Adipocyte (in vitro differentiated cells): ENCODE measurements at regions not wholly inside any gene's neighbourhood (a gene's known extent, or its start where the extent isn't known, plus 50 kb on each side); places are given as distances from the start of the nearest gene placed in this dataset.

ENCODE experiments used
- DNase-seq: peaks from one replicate; pipeline ENCODE4 v3.0.0-alpha.2; 2015; ENCODE audit warnings: low read depth
- H3K27me3 ChIP-seq: replicated peaks from 2 replicates; pipeline ENCODE4 v1.7.0; 2013; ENCODE audit warnings: mild to moderate bottlenecking, low read length, moderate library complexity; ENCODE audit not compliant: control insufficient read depth, insufficient read depth
- H3K36me3 ChIP-seq: 2 replicates; pipeline ENCODE4 v1.7.0; 2013; ENCODE audit warnings: low read length, mild to moderate bottlenecking, moderate library complexity; ENCODE audit not compliant: control insufficient read depth, insufficient read depth, severe bottlenecking
- H3K4me1 ChIP-seq: 2 replicates; pipeline ENCODE4 v1.7.0; 2013; ENCODE audit warnings: mild to moderate bottlenecking, low read length, moderate library complexity; ENCODE audit not compliant: control insufficient read depth, insufficient read depth
- H3K4me3 ChIP-seq: 2 replicates; pipeline ENCODE4 v1.7.0; 2013; ENCODE audit warnings: mild to moderate bottlenecking, low read length, moderate library complexity
- H3K9ac ChIP-seq: 2 replicates; pipeline ENCODE4 v1.7.0; 2013; ENCODE audit warnings: mild to moderate bottlenecking, low read length, moderate library complexity
- H3K9me3 ChIP-seq: 2 replicates; pipeline ENCODE4 v1.7.0; 2013; ENCODE audit warnings: mild to moderate bottlenecking, low read length, moderate library complexity; ENCODE audit not compliant: control insufficient read depth

GRCh38 chr6:133165235-133165634 is 75.9 kb upstream of the EYA4 start:
- Histone ChIP-seq H3K36me3 (no peaks in the 10 kb centered on the region), H3K4me1 (no peaks in the 10 kb centered on the region), H3K4me3 (no peak overlapping the region), H3K9me3 (no peaks in the 10 kb centered on the region), H3K9ac (no peak overlapping the region), H3K27me3 (no peaks in the 10 kb centered on the region)
- no peak for DNase-seq

GRCh38 chr6:133166766-133167165 is 74.4 kb upstream of the EYA4 start:
- H3K4me3 ChIP-seq = no peak overlapping the region
- no peak for DNase-seq
- no peaks in the 10 kb centered on the region for H3K4me1 ChIP-seq
- no peak overlapping the region for H3K9ac ChIP-seq
- H3K27me3 ChIP-seq = no peaks in the 10 kb centered on the region
- H3K9me3 ChIP-seq = no peaks in the 10 kb centered on the region
- no peaks in the 10 kb centered on the region for H3K36me3 ChIP-seq

GRCh38 chr6:133169901-133170300 is 71.3 kb upstream of the EYA4 start:
- Histone ChIP-seq H3K36me3 (no peaks in the 10 kb centered on the region), H3K27me3 (no peaks in the 10 kb centered on the region), H3K4me1 (no peaks in the 10 kb centered on the region), H3K4me3 (no peak overlapping the region), H3K9me3 (no peaks in the 10 kb centered on the region), H3K9ac (no peak overlapping the region)
- no peak for DNase-seq

- H3K9me3 ChIP-seq = no peaks in the 10 kb centered on the region
- peak; percentile 19 for DNase-seq
These were observed 70.6 kb upstream of the EYA4 start for GRCh38 chr6:133170602-133171001.

GRCh38 chr6:133171989-133172604 is 69.1 kb upstream of the EYA4 start:
- DNase-seq = no peak
- no peaks in the 10 kb centered on the region for H3K4me1 ChIP-seq
- no peak overlapping the region for H3K4me3 ChIP-seq
- H3K9ac ChIP-seq = no peak overlapping the region
- H3K36me3 ChIP-seq = no peaks in the 10 kb centered on the region
- H3K27me3 ChIP-seq = no peaks in the 10 kb centered on the region
- no peaks in the 10 kb centered on the region for H3K9me3 ChIP-seq

More at GRCh38 chr6:133170602-133171001, 70.6 kb upstream of the EYA4 start:
- Histone ChIP-seq H3K4me1 (no peaks in the 10 kb centered on the region), H3K4me3 (no peak overlapping the region), H3K27me3 (no peaks in the 10 kb centered on the region), H3K36me3 (no peaks in the 10 kb centered on the region), H3K9ac (no peak overlapping the region)

- no peaks in the 10 kb centered on the region for H3K4me1 ChIP-seq
- DNase-seq = no peak
- peaks cover 2% of the 10 kb centered on the region for H3K9me3 ChIP-seq
These were observed 67.9 kb upstream of the EYA4 start for GRCh38 chr6:133173276-133173675.

GRCh38 chr6:133179481-133179880 is 61.7 kb upstream of the EYA4 start:
- no peak overlapping the region for H3K9ac ChIP-seq
- H3K36me3 ChIP-seq = no peaks in the 10 kb centered on the region
- H3K27me3 ChIP-seq = no peaks in the 10 kb centered on the region
- H3K4me1 ChIP-seq = no peaks in the 10 kb centered on the region
- peaks cover 9% of the 10 kb centered on the region for H3K9me3 ChIP-seq
- H3K4me3 ChIP-seq = no peak overlapping the region
- no peak for DNase-seq

More at GRCh38 chr6:133173276-133173675, 67.9 kb upstream of the EYA4 start:
- H3K36me3 ChIP-seq = no peaks in the 10 kb centered on the region
- H3K4me3 ChIP-seq = no peak overlapping the region
- no peak overlapping the region for H3K9ac ChIP-seq
- H3K27me3 ChIP-seq = no peaks in the 10 kb centered on the region

- H3K9me3 ChIP-seq = peaks cover 3% of the 10 kb centered on the region
- no peaks in the 10 kb centered on the region for H3K27me3 ChIP-seq
- no peak for DNase-seq
- no peaks in the 10 kb centered on the region for H3K36me3 ChIP-seq
- no peak overlapping the region for H3K4me3 ChIP-seq
- H3K9ac ChIP-seq = no peak overlapping the region
- H3K4me1 ChIP-seq = no peaks in the 10 kb centered on the region
These were observed 57.5 kb upstream of the EYA4 start for GRCh38 chr6:133183691-133184090.

- Histone ChIP-seq H3K9ac (no peak overlapping the region), H3K4me3 (no peak overlapping the region), H3K4me1 (no peaks in the 10 kb centered on the region), H3K9me3 (no peaks in the 10 kb centered on the region), H3K27me3 (no peaks in the 10 kb centered on the region), H3K36me3 (no peaks in the 10 kb centered on the region)
- DNase-seq = peak; percentile 76
These were observed 56.3 kb upstream of the EYA4 start for GRCh38 chr6:133184798-133185372.

GRCh38 chr6:133185731-133186130 is 55.4 kb upstream of the EYA4 start:
- no peak for DNase-seq
- Histone ChIP-seq H3K27me3 (peaks cover 4% of the 10 kb centered on the region), H3K4me3 (no peak overlapping the region), H3K9me3 (no peaks in the 10 kb centered on the region), H3K36me3 (no peaks in the 10 kb centered on the region), H3K4me1 (no peaks in the 10 kb centered on the region), H3K9ac (no peak overlapping the region)

- Histone ChIP-seq H3K36me3 (no peaks in the 10 kb centered on the region), H3K4me1 (no peaks in the 10 kb centered on the region), H3K4me3 (no peak overlapping the region), H3K27me3 (peaks cover 7% of the 10 kb centered on the region), H3K9ac (no peak overlapping the region), H3K9me3 (no peaks in the 10 kb centered on the region)
- no peak for DNase-seq
These were observed 54.0 kb upstream of the EYA4 start for GRCh38 chr6:133187114-133187513.
